HEK293 (cell line): ENCODE measurements at regions not wholly inside any gene's neighbourhood (a gene's known extent, or its start where the extent isn't known, plus 50 kb on each side); places are given as distances from the start of the nearest gene placed in this dataset.

Experiments
- CTCF ChIA-PET: fragments of 350-600 bp; formaldehyde crosslinking; extraction: SDS; loops from one replicate; lab custom pipeline; 2021; ENCODE audit warnings: antibody characterized with exemption; lab: Yijun Ruan, JAX
- POLR2A ChIA-PET: fragments of 300-600 bp; formaldehyde crosslinking; extraction: SDS; loops from one replicate; lab custom pipeline; 2020; ENCODE audit warnings: antibody characterized with exemption, inconsistent platforms; lab: Yijun Ruan, JAX
- H3K27ac ChIP-seq: fragments of 200-500 bp; sonication (Bioruptor generic); 2 replicates; pipeline ENCODE4 v1.5.1; 2014; ENCODE audit warnings: low read depth, low read length, control low read depth, inconsistent platforms; ENCODE audit errors: extremely low read depth
- H3K36me3 ChIP-seq, 2 experiments: fragments of 200-500 bp in 1 of 2; sonication (Bioruptor generic) in 1 of 2; 1 replicate in 1 of 2; 2 replicates in 1 of 2; pipeline ENCODE4 v1.5.1; 2014 to 2017; ENCODE audit warnings: inconsistent platforms in 2 of 2, low read length in 2 of 2; ENCODE audit not compliant: control insufficient read depth in 2 of 2, insufficient read depth in 1 of 2
- H3K4me1 ChIP-seq: fragments of 200-500 bp; sonication (Bioruptor generic); 2 replicates; pipeline ENCODE4 v1.5.1; 2014; ENCODE audit warnings: mild to moderate bottlenecking, low read length, inconsistent platforms; ENCODE audit not compliant: control insufficient read depth, insufficient read depth
- H3K4me3 ChIP-seq: 2 replicates; pipeline ENCODE4 v1.5.1; 2011; ENCODE audit warnings: low read depth, mild to moderate bottlenecking, control low read depth, low read length, moderate library complexity
- H3K9me3 ChIP-seq: fragments of 200-500 bp; sonication (Bioruptor generic); 2 replicates; pipeline ENCODE4 v1.5.1; 2014; ENCODE audit warnings: low read depth, low read length, inconsistent platforms; ENCODE audit not compliant: control insufficient read depth, insufficient read depth
- GLIS1 ChIP-seq: fragments of 450-650 bp; formaldehyde crosslinking; IDR thresholded peaks from 2 replicates; pipeline ENCODE4 v1.5.1; 2016; ENCODE audit warnings: missing biosample characterization, missing genetic modification characterization
- SETDB1 ChIP-seq: IDR thresholded peaks from one replicate; pipeline ENCODE4 v1.6.1; 2017; ENCODE audit warnings: mild to moderate bottlenecking, low read length, moderate library complexity, mixed read lengths; ENCODE audit not compliant: insufficient read length
- SP3 ChIP-seq: fragments of 450-650 bp; formaldehyde crosslinking; IDR thresholded peaks from 2 replicates; pipeline ENCODE4 v1.5.1; 2016; ENCODE audit warnings: missing biosample characterization, missing genetic modification characterization
- SP7 ChIP-seq: fragments of 450-650 bp; formaldehyde crosslinking; IDR thresholded peaks from 2 replicates; pipeline ENCODE4 v1.5.1; 2016; ENCODE audit warnings: missing biosample characterization, missing genetic modification characterization
- TRIM28 ChIP-seq: IDR thresholded peaks from 2 replicates; pipeline ENCODE4 v1.6.1; 2011; ENCODE audit warnings: low read length, control low read depth, borderline replicate concordance
- ZBTB21 ChIP-seq: fragments of 450-650 bp; formaldehyde crosslinking; IDR thresholded peaks from 2 replicates; pipeline ENCODE4 v1.5.1; 2017; ENCODE audit warnings: missing biosample characterization, missing genetic modification characterization
- ZFP41 ChIP-seq: fragments of 450-650 bp; formaldehyde crosslinking; IDR thresholded peaks from 2 replicates; pipeline ENCODE4 v1.5.1; 2016; ENCODE audit warnings: missing biosample characterization, missing genetic modification characterization, borderline replicate concordance
- ZNF133 ChIP-seq: fragments of 450-650 bp; formaldehyde crosslinking; IDR thresholded peaks from 2 replicates; pipeline ENCODE4 v1.5.1; 2016; ENCODE audit warnings: missing biosample characterization, missing genetic modification characterization
- ZNF140 ChIP-seq: fragments of 450-650 bp; formaldehyde crosslinking; IDR thresholded peaks from 2 replicates; pipeline ENCODE4 v1.5.1; 2016; ENCODE audit warnings: missing biosample characterization, missing genetic modification characterization
- ZNF23 ChIP-seq: fragments of 450-650 bp; formaldehyde crosslinking; IDR thresholded peaks from 2 replicates; pipeline ENCODE4 v1.5.1; 2016; ENCODE audit warnings: missing biosample characterization, missing genetic modification characterization, borderline replicate concordance
- ZNF239 ChIP-seq: fragments of 450-650 bp; formaldehyde crosslinking; IDR thresholded peaks from 2 replicates; pipeline ENCODE4 v1.5.1; 2016; ENCODE audit warnings: missing biosample characterization, missing genetic modification characterization
- ZNF549 ChIP-seq: fragments of 450-650 bp; IDR thresholded peaks from 2 replicates; pipeline ENCODE4 v1.5.1; 2018; ENCODE audit warnings: missing biosample characterization, missing genetic modification characterization, mild to moderate bottlenecking, inconsistent platforms, moderate library complexity
- ZNF623 ChIP-seq: fragments of 450-650 bp; formaldehyde crosslinking; IDR thresholded peaks from 2 replicates; pipeline ENCODE4 v1.5.1; 2016; ENCODE audit warnings: missing biosample characterization, missing genetic modification characterization
- ZNF76 ChIP-seq: fragments of 450-650 bp; formaldehyde crosslinking; IDR thresholded peaks from 2 replicates; pipeline ENCODE4; 2016; ENCODE audit warnings: low read depth, missing biosample characterization, missing genetic modification characterization, borderline replicate concordance
- ZNF768 ChIP-seq: fragments of 450-650 bp; formaldehyde crosslinking; IDR thresholded peaks from 2 replicates; pipeline ENCODE4 v1.5.1; 2018; ENCODE audit warnings: missing biosample characterization, mild to moderate bottlenecking, missing genetic modification characterization
- ZNF776 ChIP-seq: fragments of 450-650 bp; formaldehyde crosslinking; IDR thresholded peaks from 2 replicates; pipeline ENCODE4 v1.5.0; 2017; ENCODE audit warnings: missing biosample characterization, missing genetic modification characterization, borderline replicate concordance
- TF ChIP-seq, protein P1 (sequence below): fragments of 450-650 bp; formaldehyde crosslinking; IDR thresholded peaks from 2 replicates; pipeline ENCODE4 v1.5.1; 2016; ENCODE audit warnings: missing biosample characterization, missing genetic modification characterization
- TF ChIP-seq, protein P2 (sequence below): fragments of 450-650 bp; formaldehyde crosslinking; IDR thresholded peaks from 2 replicates; pipeline ENCODE4 v1.5.1; 2017; ENCODE audit warnings: missing biosample characterization, missing genetic modification characterization

DNA sequence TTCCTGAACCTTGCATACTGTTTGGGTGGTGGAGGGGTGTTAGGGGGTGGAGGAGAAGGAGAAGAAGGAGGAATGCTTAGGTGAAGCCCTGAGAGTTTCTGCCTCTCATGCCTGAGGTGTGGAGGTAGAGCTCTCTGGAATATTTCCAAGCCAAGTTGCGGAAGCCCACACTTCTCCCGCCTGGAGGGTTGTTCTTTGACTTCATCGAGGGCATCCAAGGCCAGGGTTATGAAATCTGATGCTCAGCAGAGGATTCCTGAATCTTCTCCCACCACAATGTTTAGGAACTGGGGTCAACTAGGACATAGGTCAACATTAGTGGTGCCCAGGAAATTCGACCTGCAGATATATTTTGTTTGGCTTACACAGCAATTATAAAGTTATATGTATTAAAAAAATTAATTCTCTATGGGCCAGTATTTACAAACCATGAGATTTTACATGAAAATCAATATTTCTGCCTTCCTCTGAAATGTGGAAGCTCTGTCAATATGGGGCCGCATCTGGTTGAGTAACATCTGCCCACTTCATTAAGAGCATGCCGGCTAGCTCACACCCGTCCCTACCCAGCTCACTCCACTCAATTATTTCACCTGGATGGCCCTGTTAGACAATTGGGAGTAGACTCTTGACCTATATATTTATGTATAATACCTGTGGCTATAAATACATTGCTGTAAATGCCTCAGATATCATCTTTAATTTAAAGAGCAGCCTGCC lies 257.1 kb upstream of the ZFP64 start:
- Histone ChIP-seq H3K36me3 (no peaks in the 10 kb centered on the region), H3K4me1 (no peaks in the 10 kb centered on the region), H3K27ac (no peak overlapping the region), H3K9me3 (no peaks in the 10 kb centered on the region), H3K4me3 (no peak overlapping the region)
- POLR2A ChIA-PET, result no interaction called here
- CTCF ChIA-PET, result interaction anchor here (0.6 to 0.7 kb wide), 3 partner anchors 528 to 1131 kb away, joined by 3 to 6 read pairs (median 3); no protein-coding TSS in a partner anchor
- TF ChIP-seq SP7 (tag by site-specific recombination) (no peak), ZNF133 (no peak), ZNF140 (tag by site-specific recombination) (no peak), ZNF549 (tag by site-specific recombination) (no peak), ZNF768 (tag by site-specific recombination) (no peak), GLIS1 (tag by site-specific recombination) (no peak), ZFP41 (no peak), ZNF623 (tag by site-specific recombination) (no peak), ZNF776 (tag by site-specific recombination) (no peak), SP3 (tag by site-specific recombination) (no peak)

DNA sequence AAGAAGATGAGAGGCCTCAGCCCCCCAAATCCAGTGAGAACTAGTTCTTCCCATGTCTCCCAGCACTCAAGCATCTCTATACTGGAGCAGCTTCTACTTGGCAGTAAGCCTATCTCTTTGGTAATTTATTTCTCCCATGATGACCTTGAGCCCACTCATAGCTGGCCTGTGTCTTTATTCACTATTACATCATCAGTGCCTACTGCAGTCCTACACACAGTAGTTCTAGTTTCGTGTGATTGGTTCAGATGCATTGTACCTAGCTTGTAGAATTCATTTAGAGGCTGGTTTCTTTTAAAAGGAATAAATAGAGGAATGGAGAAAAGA lies 255.6 kb upstream of the ZFP64 start:
- Histone ChIP-seq H3K4me1 (no peaks in the 10 kb centered on the region), H3K4me3 (no peak overlapping the region), H3K36me3 (no peaks in the 10 kb centered on the region), H3K9me3 (no peaks in the 10 kb centered on the region), H3K27ac (no peak overlapping the region)
- TF ChIP-seq ZBTB21 (tag by site-specific recombination) (peak; percentile 42; the same call in 1 of the 2 replicates), ZNF76 (tag by site-specific recombination) (no peak)
- ChIA-PET CTCF (interaction anchor here (0.7 to 1.3 kb wide), 3 partner anchors 10 to 67 kb away, joined by 3 to 5 read pairs (median 3); no protein-coding TSS in a partner anchor), POLR2A (no interaction called here)

DNA sequence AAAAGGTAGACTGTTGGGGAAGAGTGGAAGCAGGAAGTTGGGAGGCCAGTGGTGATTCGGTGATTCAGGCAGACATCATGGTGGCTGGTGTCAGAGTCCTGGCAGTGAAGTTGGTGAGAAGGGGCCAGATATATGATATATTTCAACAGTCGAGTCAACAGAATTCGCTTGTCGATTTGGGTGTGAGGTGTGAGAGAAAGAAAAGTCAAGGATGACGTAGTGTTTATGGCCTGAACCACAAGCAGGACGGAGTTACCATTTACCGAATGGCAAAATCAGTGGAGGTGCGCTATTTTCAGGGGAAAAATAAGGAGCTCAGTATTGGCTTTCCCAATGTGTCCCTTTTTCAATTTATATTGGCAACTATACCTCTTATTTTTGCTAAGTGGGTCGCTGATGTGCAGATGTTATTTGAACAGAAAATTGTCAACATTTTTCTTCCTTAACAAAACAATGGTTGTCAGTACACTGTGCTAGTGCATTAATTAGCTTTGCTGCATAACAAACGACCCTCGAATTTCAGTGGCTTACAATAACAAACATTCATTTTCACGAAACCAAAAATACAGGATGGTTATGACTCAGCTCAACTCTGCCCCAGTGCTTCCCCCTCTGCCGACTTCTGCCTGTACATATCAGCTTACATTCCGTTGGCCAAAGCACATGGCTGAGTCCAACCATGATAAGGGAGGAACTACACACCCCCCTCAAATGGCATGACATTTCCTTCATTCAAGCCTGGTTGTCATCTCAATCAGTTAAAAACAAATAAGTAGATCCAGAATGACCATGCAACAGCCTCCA lies 255.0 kb upstream of the ZFP64 start:
- H3K4me1 ChIP-seq, result no peaks in the 10 kb centered on the region
- ChIA-PET POLR2A (no interaction called here), CTCF (interaction anchor here (0.7 to 1.3 kb wide), 4 partner anchors 10 to 206 kb away, joined by 3 to 5 read pairs (median 3); no protein-coding TSS in a partner anchor)
- H3K27ac ChIP-seq, result no peak overlapping the region
- H3K36me3 ChIP-seq, result no peaks in the 10 kb centered on the region
- no peaks in the 10 kb centered on the region for H3K9me3 ChIP-seq
- TF ChIP-seq ZNF239 (tag by site-specific recombination) (no peak), TRIM28 (peak; percentile 44; the same call in 1 of the 2 replicates), SETDB1 (peak; percentile 86), ZNF23 (tag by site-specific recombination) (no peak)
- TF ChIP-seq, protein P1, sequence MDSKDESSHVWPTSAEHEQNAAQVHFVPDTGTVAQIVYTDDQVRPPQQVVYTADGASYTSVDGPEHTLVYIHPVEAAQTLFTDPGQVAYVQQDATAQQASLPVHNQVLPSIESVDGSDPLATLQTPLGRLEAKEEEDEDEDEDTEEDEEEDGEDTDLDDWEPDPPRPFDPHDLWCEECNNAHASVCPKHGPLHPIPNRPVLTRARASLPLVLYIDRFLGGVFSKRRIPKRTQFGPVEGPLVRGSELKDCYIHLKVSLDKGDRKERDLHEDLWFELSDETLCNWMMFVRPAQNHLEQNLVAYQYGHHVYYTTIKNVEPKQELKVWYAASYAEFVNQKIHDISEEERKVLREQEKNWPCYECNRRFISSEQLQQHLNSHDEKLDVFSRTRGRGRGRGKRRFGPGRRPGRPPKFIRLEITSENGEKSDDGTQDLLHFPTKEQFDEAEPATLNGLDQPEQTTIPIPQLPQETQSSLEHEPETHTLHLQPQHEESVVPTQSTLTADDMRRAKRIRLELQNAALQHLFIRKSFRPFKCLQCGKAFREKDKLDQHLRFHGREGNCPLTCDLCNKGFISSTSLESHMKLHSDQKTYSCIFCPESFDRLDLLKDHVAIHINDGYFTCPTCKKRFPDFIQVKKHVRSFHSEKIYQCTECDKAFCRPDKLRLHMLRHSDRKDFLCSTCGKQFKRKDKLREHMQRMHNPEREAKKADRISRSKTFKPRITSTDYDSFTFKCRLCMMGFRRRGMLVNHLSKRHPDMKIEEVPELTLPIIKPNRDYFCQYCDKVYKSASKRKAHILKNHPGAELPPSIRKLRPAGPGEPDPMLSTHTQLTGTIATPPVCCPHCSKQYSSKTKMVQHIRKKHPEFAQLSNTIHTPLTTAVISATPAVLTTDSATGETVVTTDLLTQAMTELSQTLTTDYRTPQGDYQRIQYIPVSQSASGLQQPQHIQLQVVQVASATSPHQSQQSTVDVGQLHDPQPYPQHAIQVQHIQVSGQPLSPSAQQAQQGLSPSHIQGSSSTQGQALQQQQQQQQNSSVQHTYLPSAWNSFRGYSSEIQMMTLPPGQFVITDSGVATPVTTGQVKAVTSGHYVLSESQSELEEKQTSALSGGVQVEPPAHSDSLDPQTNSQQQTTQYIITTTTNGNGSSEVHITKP, result peak; percentile 75
- TF ChIP-seq, protein P2, sequence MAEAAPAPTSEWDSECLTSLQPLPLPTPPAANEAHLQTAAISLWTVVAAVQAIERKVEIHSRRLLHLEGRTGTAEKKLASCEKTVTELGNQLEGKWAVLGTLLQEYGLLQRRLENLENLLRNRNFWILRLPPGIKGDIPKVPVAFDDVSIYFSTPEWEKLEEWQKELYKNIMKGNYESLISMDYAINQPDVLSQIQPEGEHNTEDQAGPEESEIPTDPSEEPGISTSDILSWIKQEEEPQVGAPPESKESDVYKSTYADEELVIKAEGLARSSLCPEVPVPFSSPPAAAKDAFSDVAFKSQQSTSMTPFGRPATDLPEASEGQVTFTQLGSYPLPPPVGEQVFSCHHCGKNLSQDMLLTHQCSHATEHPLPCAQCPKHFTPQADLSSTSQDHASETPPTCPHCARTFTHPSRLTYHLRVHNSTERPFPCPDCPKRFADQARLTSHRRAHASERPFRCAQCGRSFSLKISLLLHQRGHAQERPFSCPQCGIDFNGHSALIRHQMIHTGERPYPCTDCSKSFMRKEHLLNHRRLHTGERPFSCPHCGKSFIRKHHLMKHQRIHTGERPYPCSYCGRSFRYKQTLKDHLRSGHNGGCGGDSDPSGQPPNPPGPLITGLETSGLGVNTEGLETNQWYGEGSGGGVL, result peak; percentile 22; the same call in 1 of the 2 replicates
- no peak overlapping the region for H3K4me3 ChIP-seq
